H9 (cell line): ENCODE measurements at regions not wholly inside any gene's neighbourhood (a gene's known extent, or its start where the extent isn't known, plus 50 kb on each side); places are given as distances from the start of the nearest gene placed in this dataset.

Source experiments
- DNase-seq: peaks from one replicate; pipeline ENCODE4 v3.0.0-alpha.2; 2017
- H2AFZ ChIP-seq: one replicate; pipeline ENCODE4 v1.6.1; 2013; ENCODE audit warnings: mild to moderate bottlenecking, low read length, control low read depth, moderate library complexity
- H2AK5ac ChIP-seq: 2 replicates; pipeline ENCODE4 v1.6.1; 2013; ENCODE audit warnings: low read length, control low read depth, mixed read lengths; ENCODE audit not compliant: insufficient read length
- H2BK120ac ChIP-seq: one replicate; pipeline ENCODE4 v1.6.1; 2013; ENCODE audit warnings: low read depth, mild to moderate bottlenecking, low read length, control low read depth, inconsistent platforms; ENCODE audit not compliant: poor library complexity, severe bottlenecking
- H2BK12ac ChIP-seq: 2 replicates; pipeline ENCODE4 v1.6.1; 2013; ENCODE audit warnings: low read length, control low read depth, mixed read lengths, low read depth; ENCODE audit not compliant: insufficient read length
- H2BK15ac ChIP-seq: 2 replicates; pipeline ENCODE4 v1.6.1; 2013; ENCODE audit warnings: low read depth, low read length, control low read depth
- H2BK20ac ChIP-seq: one replicate; pipeline ENCODE4 v1.6.1; 2013; ENCODE audit warnings: low read depth, mild to moderate bottlenecking, low read length, control low read depth, inconsistent platforms; ENCODE audit not compliant: poor library complexity, severe bottlenecking
- H2BK5ac ChIP-seq: 2 replicates; pipeline ENCODE4 v1.6.1; 2013; ENCODE audit warnings: low read length, control low read depth, mixed read lengths; ENCODE audit not compliant: insufficient read length
- H3K14ac ChIP-seq: 2 replicates; pipeline ENCODE4 v1.6.1; 2013; ENCODE audit warnings: low read length, control low read depth; ENCODE audit not compliant: insufficient read depth
- H3K18ac ChIP-seq: 2 replicates; pipeline ENCODE4 v1.6.1; 2013; ENCODE audit warnings: low read depth, mild to moderate bottlenecking, mixed read lengths, low read length, control low read depth; ENCODE audit not compliant: insufficient read length
- H3K23ac ChIP-seq: 2 replicates; pipeline ENCODE4 v1.6.1; 2013; ENCODE audit warnings: low read length, control low read depth, mixed read lengths, low read depth; ENCODE audit not compliant: insufficient read length
- H3K23me2 ChIP-seq: 2 replicates; pipeline ENCODE4 v1.6.1; 2013; ENCODE audit warnings: low read depth, mild to moderate bottlenecking, mixed read lengths, low read length, control low read depth; ENCODE audit not compliant: insufficient read length, poor library complexity, severe bottlenecking
- H3K27ac ChIP-seq: 2 replicates; pipeline ENCODE4 v1.5.1; 2013; ENCODE audit warnings: low read length, control low read depth, mixed read lengths, low read depth; ENCODE audit not compliant: insufficient read length
- H3K27me3 ChIP-seq: 2 replicates; pipeline ENCODE4 v1.6.1; 2013; ENCODE audit warnings: low read length, control low read depth, inconsistent platforms; ENCODE audit not compliant: insufficient read depth
- H3K4ac ChIP-seq: 2 replicates; pipeline ENCODE4 v1.6.1; 2013; ENCODE audit warnings: low read depth, mild to moderate bottlenecking, control low read depth, inconsistent platforms, low read length, moderate library complexity
- H3K4me1 ChIP-seq: 2 replicates; pipeline ENCODE4 v1.6.1; 2013; ENCODE audit warnings: low read length, control low read depth, inconsistent platforms; ENCODE audit not compliant: insufficient read depth
- H3K4me2 ChIP-seq: 2 replicates; pipeline ENCODE4 v1.6.1; 2013; ENCODE audit warnings: low read length, control low read depth, mixed read lengths; ENCODE audit not compliant: insufficient read length, insufficient read depth
- H3K56ac ChIP-seq: 2 replicates; pipeline ENCODE4 v1.6.1; 2013; ENCODE audit warnings: low read depth, mild to moderate bottlenecking, mixed read lengths, low read length, control low read depth; ENCODE audit not compliant: insufficient read length
- H3K79me1 ChIP-seq: 2 replicates; pipeline ENCODE4 v1.6.1; 2013; ENCODE audit warnings: low read depth, mild to moderate bottlenecking, moderate library complexity, low read length, control low read depth, inconsistent platforms; ENCODE audit not compliant: insufficient read depth, poor library complexity, severe bottlenecking
- H3K79me2 ChIP-seq: 2 replicates; pipeline ENCODE4 v1.6.1; 2013; ENCODE audit warnings: low read length, control low read depth, inconsistent platforms; ENCODE audit not compliant: insufficient read depth
- H3K9ac ChIP-seq: 2 replicates; pipeline ENCODE4 v1.6.1; 2013; ENCODE audit warnings: low read length, control low read depth, mixed read lengths; ENCODE audit not compliant: insufficient read length; ENCODE audit errors: extremely low read depth
- H3K9me3 ChIP-seq: one replicate; pipeline ENCODE4 v1.6.1; 2013; ENCODE audit warnings: low read depth, low read length, inconsistent platforms; ENCODE audit not compliant: control insufficient read depth
- H3T11ph ChIP-seq: one replicate; pipeline ENCODE4 v1.6.1; 2013; ENCODE audit warnings: mild to moderate bottlenecking, low read length, control low read depth, inconsistent platforms
- H4K20me1 ChIP-seq: one replicate; pipeline ENCODE4 v1.6.1; 2013; ENCODE audit not compliant: control insufficient read depth, insufficient read length, insufficient read depth
- H4K5ac ChIP-seq: 2 replicates; pipeline ENCODE4 v1.6.1; 2013; ENCODE audit warnings: low read depth, mild to moderate bottlenecking, mixed read lengths, low read length, control low read depth; ENCODE audit not compliant: insufficient read length
- H4K8ac ChIP-seq: replicated peaks from 2 replicates; pipeline ENCODE4 v1.6.1; 2013; ENCODE audit warnings: low read length, control low read depth, mixed read lengths, low read depth; ENCODE audit not compliant: insufficient read length
- H4K91ac ChIP-seq: 2 replicates; pipeline ENCODE4 v1.6.1; 2013; ENCODE audit warnings: low read depth, mild to moderate bottlenecking, moderate library complexity, mixed read lengths, low read length, control low read depth; ENCODE audit not compliant: insufficient read length
- H3K27ac Mint-ChIP-seq, 3 experiments: 2 replicates in 2 of 3; 3 replicates in 1 of 3; pipeline ENCODE4 v1.8.0; 2020 to 2021; ENCODE audit warnings: mixed read lengths in 3 of 3, mild to moderate bottlenecking in 1 of 3, moderate library complexity in 1 of 3
- H3K27me3 Mint-ChIP-seq: 2 replicates; pipeline ENCODE4 v1.8.0; 2021; ENCODE audit warnings: low read depth, mild to moderate bottlenecking, moderate library complexity, mixed read lengths
- H3K36me3 Mint-ChIP-seq, 3 experiments: 2 replicates in 2 of 3; 3 replicates in 1 of 3; pipeline ENCODE4 v1.8.0; 2020 to 2021; ENCODE audit warnings: low read depth in 3 of 3, mixed read lengths in 3 of 3; ENCODE audit not compliant: insufficient read depth in 1 of 3
- H3K4me1 Mint-ChIP-seq, 2 experiments: 2 replicates each; pipeline ENCODE4 v1.8.0; 2020; ENCODE audit warnings: mixed read lengths in 2 of 2
- H3K4me3 Mint-ChIP-seq, 2 experiments: 2 replicates in 1 of 2; 3 replicates in 1 of 2; pipeline ENCODE4 v1.8.0; 2020 to 2021; ENCODE audit warnings: mild to moderate bottlenecking in 2 of 2, mixed read lengths in 2 of 2, moderate library complexity in 1 of 2
- H3K9me3 Mint-ChIP-seq, 2 experiments: 2 replicates in 1 of 2; 3 replicates in 1 of 2; pipeline ENCODE4 v1.8.0; 2020; ENCODE audit warnings: mild to moderate bottlenecking in 2 of 2, mixed read lengths in 2 of 2, moderate library complexity in 1 of 2
- CTCF ChIP-seq: fragments of 200-600 bp; sonication (generic); conservative IDR thresholded peaks from 3 replicates; pipeline ENCODE4 v1.8.0; 2021; ENCODE audit warnings: antibody characterized with exemption, mild to moderate bottlenecking

- no peak overlapping the region for H4K5ac ChIP-seq
- H3K27me3 ChIP-seq: no peaks in the 10 kb centered on the region
- H3K9ac ChIP-seq: no peak overlapping the region
- TF ChIP-seq CTCF: no peak
- H3K4me2 ChIP-seq: no peak overlapping the region
- no peak for DNase-seq
- H3K4me1 ChIP-seq: peaks cover 3% of the 10 kb centered on the region; the same call in 1 of the 2 replicates
- H4K20me1 ChIP-seq: no peaks in the 10 kb centered on the region
- H3T11ph ChIP-seq: no peak overlapping the region
- H3K79me1 ChIP-seq: no peaks in the 10 kb centered on the region
- Mint-ChIP-seq H3K9me3 (peaks cover 0 to 4% of the 10 kb centered on the region in 2 experiments; a peak in 2 of 5 replicates), H3K36me3 (peaks cover 0 to 3% (median 0%) of the 10 kb centered on the region in 3 experiments; a peak in 2 of 7 replicates), H3K27me3 (no peaks in the 10 kb centered on the region; the same call in 1 of the 2 replicates), H3K4me3 (no peak overlapping the region), H3K4me1 (peaks cover 19 to 21% of the 10 kb centered on the region in 2 experiments), H3K27ac (no peak overlapping the region)
- no peaks in the 10 kb centered on the region for H3K9me3 ChIP-seq
- H2BK12ac ChIP-seq: no peak overlapping the region
- H4K8ac ChIP-seq: no peak overlapping the region
- no peak overlapping the region for H4K91ac ChIP-seq
- H3K4ac ChIP-seq: no peak overlapping the region
- H3K23me2 ChIP-seq: no peaks in the 10 kb centered on the region
- no peak overlapping the region for H2AK5ac ChIP-seq
- no peak overlapping the region for H3K18ac ChIP-seq
- no peak overlapping the region for H3K14ac ChIP-seq
- H2BK20ac ChIP-seq: no peak overlapping the region
- no peak overlapping the region for H2BK15ac ChIP-seq
- H2AFZ ChIP-seq: no peak overlapping the region
- H3K79me2 ChIP-seq: no peaks in the 10 kb centered on the region
- H3K27ac ChIP-seq: no peak overlapping the region
- no peak overlapping the region for H3K56ac ChIP-seq
- H2BK5ac ChIP-seq: no peak overlapping the region
- H2BK120ac ChIP-seq: no peak overlapping the region
- H3K23ac ChIP-seq: no peak overlapping the region
These were observed 114.5 kb downstream of the PHLDA1 start for GRCh38 chr12:75917083-75917482.
